RWPE2 (cell line): ENCODE measurements at regions not wholly inside any gene's neighbourhood (a gene's known extent, or its start where the extent isn't known, plus 50 kb on each side); places are given as distances from the start of the nearest gene placed in this dataset.

Source experiments
- ATAC-seq: fragments of 200-7000 bp; cut with Tn5 transposase; 3 replicates; pipeline ENCODE4 v1.9.1; 2021; ENCODE audit warnings: low read depth
- DNase-seq: peaks from one replicate; pipeline ENCODE4 v3.0.0-alpha.2; 2020; ENCODE audit warnings: low spot score
- H3K27ac ChIP-seq: fragments of 450-650 bp; 2 replicates; pipeline ENCODE4 v1.5.1; 2017; ENCODE audit warnings: mild to moderate bottlenecking; ENCODE audit not compliant: poor library complexity, severe bottlenecking
- H3K27me3 ChIP-seq: fragments of 250-450 bp; sonication (Bioruptor Pico); 2 replicates; pipeline ENCODE4 v1.5.1; 2021; ENCODE audit warnings: mild to moderate bottlenecking, moderate library complexity; ENCODE audit not compliant: insufficient read depth, poor library complexity, severe bottlenecking
- H3K36me3 ChIP-seq: fragments of 250-450 bp; sonication (Bioruptor Pico); 2 replicates; pipeline ENCODE4 v1.5.1; 2020; ENCODE audit warnings: low read depth, mild to moderate bottlenecking, moderate library complexity
- H3K4me1 ChIP-seq: fragments of 250-450 bp; sonication (Bioruptor Pico); 2 replicates; pipeline ENCODE4 v1.5.1; 2021; ENCODE audit warnings: mild to moderate bottlenecking, moderate library complexity; ENCODE audit not compliant: insufficient read depth, poor library complexity, severe bottlenecking
- H3K4me3 ChIP-seq: fragments of 250-450 bp; sonication (Bioruptor Pico); 2 replicates; pipeline ENCODE4 v1.5.1; 2021; ENCODE audit warnings: mild to moderate bottlenecking, moderate library complexity; ENCODE audit not compliant: severe bottlenecking
- H3K9me3 ChIP-seq: fragments of 250-450 bp; sonication (Bioruptor Pico); 2 replicates; pipeline ENCODE4 v1.5.1; 2021; ENCODE audit warnings: mild to moderate bottlenecking, moderate library complexity; ENCODE audit not compliant: severe bottlenecking
- TF ChIP-seq, protein P1 (sequence below): fragments of 450-650 bp; IDR thresholded peaks from one replicate; pipeline ENCODE4 v1.5.1; 2017; ENCODE audit warnings: mild to moderate bottlenecking, moderate library complexity; ENCODE audit not compliant: poor library complexity, severe bottlenecking

- Histone ChIP-seq H3K27me3 (peaks cover 12% of the 10 kb centered on the region), H3K4me1 (no peaks in the 10 kb centered on the region), H3K9me3 (peaks cover 9% of the 10 kb centered on the region), H3K4me3 (no peak overlapping the region), H3K27ac (no peak overlapping the region), H3K36me3 (no peaks in the 10 kb centered on the region)
- ATAC-seq (no peak), DNase-seq (no peak)
- TF ChIP-seq, protein P1, sequence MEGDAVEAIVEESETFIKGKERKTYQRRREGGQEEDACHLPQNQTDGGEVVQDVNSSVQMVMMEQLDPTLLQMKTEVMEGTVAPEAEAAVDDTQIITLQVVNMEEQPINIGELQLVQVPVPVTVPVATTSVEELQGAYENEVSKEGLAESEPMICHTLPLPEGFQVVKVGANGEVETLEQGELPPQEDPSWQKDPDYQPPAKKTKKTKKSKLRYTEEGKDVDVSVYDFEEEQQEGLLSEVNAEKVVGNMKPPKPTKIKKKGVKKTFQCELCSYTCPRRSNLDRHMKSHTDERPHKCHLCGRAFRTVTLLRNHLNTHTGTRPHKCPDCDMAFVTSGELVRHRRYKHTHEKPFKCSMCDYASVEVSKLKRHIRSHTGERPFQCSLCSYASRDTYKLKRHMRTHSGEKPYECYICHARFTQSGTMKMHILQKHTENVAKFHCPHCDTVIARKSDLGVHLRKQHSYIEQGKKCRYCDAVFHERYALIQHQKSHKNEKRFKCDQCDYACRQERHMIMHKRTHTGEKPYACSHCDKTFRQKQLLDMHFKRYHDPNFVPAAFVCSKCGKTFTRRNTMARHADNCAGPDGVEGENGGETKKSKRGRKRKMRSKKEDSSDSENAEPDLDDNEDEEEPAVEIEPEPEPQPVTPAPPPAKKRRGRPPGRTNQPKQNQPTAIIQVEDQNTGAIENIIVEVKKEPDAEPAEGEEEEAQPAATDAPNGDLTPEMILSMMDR: no peak
Measured at GRCh38 chr7:127448566-127448965, 56.1 kb upstream of the ZNF800 start.

GRCh38 chr7:127447326-127447945, 54.9 kb upstream of the ZNF800 start:
- TF ChIP-seq, protein P1: peak; percentile 34
- peaks cover 9% of the 10 kb centered on the region for H3K27me3 ChIP-seq
- no peaks in the 10 kb centered on the region for H3K4me1 ChIP-seq
- peak; percentile 31; the same call in 1 of the 3 replicates for ATAC-seq
- H3K4me3 ChIP-seq: no peak overlapping the region
- peaks cover 9% of the 10 kb centered on the region for H3K9me3 ChIP-seq
- no peak for DNase-seq
- no peak overlapping the region for H3K27ac ChIP-seq
- no peaks in the 10 kb centered on the region for H3K36me3 ChIP-seq

GRCh38 chr7:127446842-127447241, 54.3 kb upstream of the ZNF800 start:
- TF ChIP-seq, protein P1: no peak
- ATAC-seq (no peak), DNase-seq (no peak)
- Histone ChIP-seq H3K27ac (no peak overlapping the region), H3K36me3 (no peaks in the 10 kb centered on the region), H3K4me1 (no peaks in the 10 kb centered on the region), H3K9me3 (peaks cover 9% of the 10 kb centered on the region), H3K27me3 (peaks cover 7% of the 10 kb centered on the region), H3K4me3 (no peak overlapping the region)
